Left forelimb (tissue), 1 donor: ENCODE measurements at regions not wholly inside any gene's neighbourhood (a gene's known extent, or its start where the extent isn't known, plus 50 kb on each side); places are given as distances from the start of the nearest gene placed in this dataset.
"Not testable (repeated sequence)": the region's sequence is repeated elsewhere in the genome, so short reads cannot be mapped to it uniquely, and the experiment has no call there.

ENCODE experiments used
- DNase-seq: peaks from one replicate; pipeline ENCODE4 v3.0.0-alpha.2; 2018; ENCODE audit warnings: low spot score

GRCh38 chr6:113750151-113750855, 106.8 kb upstream of the MARCKS start:
- DNase-seq, result no peak

- no peak for DNase-seq
Measured at GRCh38 chr6:113754291-113754690, 102.9 kb upstream of the MARCKS start.

- no peak for DNase-seq
Measured at GRCh38 chr6:113755449-113756289, 101.5 kb upstream of the MARCKS start.

GRCh38 chr6:113756290-113756665, 100.9 kb upstream of the MARCKS start:
- no peak for DNase-seq

- DNase-seq, result no peak
Measured at GRCh38 chr6:113758214-113758613, 98.9 kb upstream of the MARCKS start.

GRCh38 chr6:113758826-113759574, 98.1 kb upstream of the MARCKS start:
- no peak for DNase-seq

- DNase-seq, result no peak
Measured at GRCh38 chr6:113762641-113763040, 94.5 kb upstream of the MARCKS start.

- DNase-seq, result no peak
Measured at GRCh38 chr6:113763311-113763766, 93.8 kb upstream of the MARCKS start.

- no peak for DNase-seq
Measured at GRCh38 chr6:113763876-113764275, 93.3 kb upstream of the MARCKS start.

- no peak for DNase-seq
Measured at GRCh38 chr6:113765909-113766308, 91.2 kb upstream of the MARCKS start.

- no peak for DNase-seq
Measured at GRCh38 chr6:113767985-113768384, 89.2 kb upstream of the MARCKS start.

- no peak for DNase-seq
Measured at GRCh38 chr6:113772961-113773360, 84.2 kb upstream of the MARCKS start.

- no peak for DNase-seq
Measured at GRCh38 chr6:113774127-113774825, 82.9 kb upstream of the MARCKS start.

- no peak for DNase-seq
Measured at GRCh38 chr6:113776998-113777397, 80.1 kb upstream of the MARCKS start.

- no peak for DNase-seq
Measured at GRCh38 chr6:113777601-113778000, 79.5 kb upstream of the MARCKS start.

GRCh38 chr6:113779656-113780055, 77.5 kb upstream of the MARCKS start:
- DNase-seq, result no peak

- DNase-seq, result no peak
Measured at GRCh38 chr6:113782636-113783035, 74.5 kb upstream of the MARCKS start.

GRCh38 chr6:113786168-113786567, 71.0 kb upstream of the MARCKS start:
- no peak for DNase-seq

GRCh38 chr6:113788586-113788985, 68.6 kb upstream of the MARCKS start:
- no peak for DNase-seq

- DNase-seq, result not testable (repeated sequence)
Measured at GRCh38 chr6:113791225-113791624, 65.9 kb upstream of the MARCKS start.

GRCh38 chr6:113795371-113795770, 61.8 kb upstream of the MARCKS start:
- not testable (repeated sequence) for DNase-seq

- no peak for DNase-seq
Measured at GRCh38 chr6:113796038-113796437, 61.1 kb upstream of the MARCKS start.
